Stimulated activated CD8-positive, alpha-beta memory T cell treated with anti-CD3 and anti-CD28 coated beads, Interleukin-4, amount 100 ng/mL, for 48 hours (primary cell): ENCODE measurements at regions not wholly inside any gene's neighbourhood (a gene's known extent, or its start where the extent isn't known, plus 50 kb on each side); places are given as distances from the start of the nearest gene placed in this dataset.
"Not testable (repeated sequence)": the region's sequence is repeated elsewhere in the genome, so short reads cannot be mapped to it uniquely, and the experiment has no call there.

ENCODE experiments used
- DNase-seq: peaks from one replicate; pipeline ENCODE4 v3.0.0-alpha.2; 2020

DNA sequence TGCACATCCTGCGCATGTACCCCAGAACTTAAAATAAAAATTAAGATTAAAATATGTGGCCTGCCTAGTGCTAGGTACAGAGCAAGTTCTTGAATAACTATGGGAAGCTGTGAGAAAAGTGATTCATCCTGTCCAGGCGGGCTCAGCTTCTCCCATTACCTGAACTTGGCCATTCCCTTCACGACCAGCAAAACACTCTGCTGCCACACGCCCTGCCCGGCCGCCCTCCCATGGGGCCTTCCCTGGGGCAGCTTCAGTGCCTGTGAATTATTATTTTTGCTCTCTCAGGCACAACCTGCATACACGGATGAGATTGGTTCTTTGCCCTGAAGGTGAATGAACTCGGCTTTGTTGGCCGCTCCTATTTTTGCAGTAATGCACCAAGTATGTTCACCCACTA, 209.2 kb upstream of the SHH start:
- no peak for DNase-seq

- no peak for DNase-seq
These were observed 208.3 kb upstream of the SHH start for GRCh38 chr7:156020566-156020965.

DNA sequence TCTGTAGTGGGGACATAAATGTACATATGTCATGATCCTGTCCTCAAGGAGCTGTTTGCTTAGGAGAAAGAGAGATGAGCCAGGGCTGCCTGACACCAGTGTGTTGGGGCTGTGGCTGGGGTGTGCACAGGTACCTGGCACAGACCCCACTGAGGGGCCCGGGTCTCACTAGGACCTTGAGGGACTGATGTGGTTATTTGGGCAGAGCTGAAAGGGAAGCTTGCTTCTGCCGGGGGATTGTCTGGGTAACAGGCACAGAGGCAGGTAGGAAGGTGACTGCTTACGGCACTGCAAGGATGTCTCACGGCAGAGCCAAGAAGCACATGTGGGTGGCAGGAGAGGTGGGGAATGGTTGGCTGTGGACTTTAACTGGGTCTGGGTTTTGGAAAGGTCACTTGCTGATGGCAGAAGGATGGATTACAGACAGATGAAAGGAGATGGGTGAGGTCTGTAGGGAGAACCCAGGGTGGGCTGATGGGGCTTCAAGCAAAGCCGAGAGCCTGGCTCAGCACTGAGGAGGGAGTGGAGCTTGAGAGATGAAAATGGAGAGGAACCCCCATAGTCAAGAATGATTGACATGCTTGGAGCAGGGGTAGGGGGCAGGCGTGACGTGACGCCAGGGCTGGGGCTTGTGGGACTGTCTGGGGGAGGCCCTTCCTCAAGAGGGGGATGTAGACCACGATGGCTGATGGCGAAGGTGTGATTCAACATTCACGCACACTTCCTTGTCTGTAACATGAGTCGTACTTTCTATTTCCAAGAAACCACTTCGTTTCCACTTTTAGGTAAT, 207.7 kb upstream of the SHH start:
- DNase-seq, result no peak

- no peak for DNase-seq
These were observed 207.0 kb upstream of the SHH start for GRCh38 chr7:156019308-156019707.

GRCh38 chr7:156017916-156018700, 205.8 kb upstream of the SHH start:
- no peak for DNase-seq

DNA sequence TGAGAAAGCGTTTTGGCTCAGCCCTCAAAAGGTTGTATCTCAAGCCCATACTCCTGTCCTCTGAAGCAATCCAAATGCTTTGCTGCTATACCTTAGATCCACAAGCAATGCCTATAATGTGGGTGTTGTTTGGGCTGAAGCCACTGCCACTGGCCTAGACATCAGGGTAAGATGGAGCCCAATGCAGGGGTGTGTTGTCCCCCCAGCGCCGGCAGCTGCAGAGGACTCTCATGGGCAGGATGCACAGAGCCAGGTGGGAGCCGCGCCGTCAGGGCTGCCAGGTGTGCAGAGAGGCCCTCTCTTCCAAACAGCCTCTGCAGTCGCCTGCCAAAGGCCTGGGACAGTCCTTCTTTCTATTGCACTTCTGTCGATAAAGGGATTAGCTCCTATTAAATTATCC, 205.2 kb upstream of the SHH start:
- DNase-seq, result no peak

- DNase-seq, result no peak
These were observed 203.2 kb upstream of the SHH start for GRCh38 chr7:156015237-156016020.

DNA sequence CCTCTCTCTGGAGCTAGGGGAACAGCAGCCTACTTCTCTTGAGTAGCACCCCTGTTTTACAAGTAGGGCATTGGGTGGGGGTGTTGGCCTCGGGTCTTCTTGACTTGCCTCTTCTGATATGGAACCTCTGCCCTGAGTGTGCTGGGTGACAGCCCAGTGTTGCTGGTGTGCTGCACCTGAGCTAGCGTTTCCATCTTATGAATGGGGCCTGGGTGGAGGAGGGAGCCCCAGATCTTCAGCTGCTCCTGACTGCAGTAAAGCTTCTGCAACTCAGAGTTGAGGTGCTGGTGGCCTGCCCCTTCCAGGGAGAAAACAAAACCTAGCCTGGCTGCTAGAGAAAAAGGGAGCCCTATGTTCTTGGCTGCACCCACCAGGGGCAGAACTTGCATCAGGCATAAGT, 202.5 kb upstream of the SHH start:
- no peak for DNase-seq

GRCh38 chr7:156014201-156014600, 201.9 kb upstream of the SHH start:
- no peak for DNase-seq

GRCh38 chr7:156012412-156012811, 200.1 kb upstream of the SHH start:
- no peak for DNase-seq

DNA sequence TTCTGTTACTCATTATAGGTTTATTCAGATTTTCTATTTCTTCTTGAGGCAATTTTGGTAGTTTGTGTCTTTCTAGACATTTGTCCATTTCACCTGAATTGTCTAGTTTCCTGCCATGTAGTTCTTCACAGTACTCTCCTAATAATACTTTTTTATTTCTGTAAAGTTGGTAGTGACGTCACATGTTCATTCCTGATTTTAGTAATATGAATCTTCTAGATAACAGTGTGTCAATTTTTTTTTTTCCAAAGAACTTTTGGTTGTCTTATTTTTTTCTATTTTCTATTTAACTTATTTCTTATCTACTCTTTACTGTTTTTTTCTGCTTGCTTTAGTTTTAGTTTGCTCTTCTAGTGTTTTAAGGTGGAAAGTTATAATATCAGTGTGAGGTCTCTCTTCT, 197.3 kb upstream of the SHH start:
- DNase-seq, result no peak

GRCh38 chr7:156006876-156007275, 194.6 kb upstream of the SHH start:
- DNase-seq, result not testable (repeated sequence)

- DNase-seq, result no peak
These were observed 193.8 kb upstream of the SHH start for GRCh38 chr7:156006024-156006423.

- no peak for DNase-seq
These were observed 193.0 kb upstream of the SHH start for GRCh38 chr7:156005202-156005691.

GRCh38 chr7:156004265-156005201, 192.3 kb upstream of the SHH start:
- DNase-seq, result no peak

DNA sequence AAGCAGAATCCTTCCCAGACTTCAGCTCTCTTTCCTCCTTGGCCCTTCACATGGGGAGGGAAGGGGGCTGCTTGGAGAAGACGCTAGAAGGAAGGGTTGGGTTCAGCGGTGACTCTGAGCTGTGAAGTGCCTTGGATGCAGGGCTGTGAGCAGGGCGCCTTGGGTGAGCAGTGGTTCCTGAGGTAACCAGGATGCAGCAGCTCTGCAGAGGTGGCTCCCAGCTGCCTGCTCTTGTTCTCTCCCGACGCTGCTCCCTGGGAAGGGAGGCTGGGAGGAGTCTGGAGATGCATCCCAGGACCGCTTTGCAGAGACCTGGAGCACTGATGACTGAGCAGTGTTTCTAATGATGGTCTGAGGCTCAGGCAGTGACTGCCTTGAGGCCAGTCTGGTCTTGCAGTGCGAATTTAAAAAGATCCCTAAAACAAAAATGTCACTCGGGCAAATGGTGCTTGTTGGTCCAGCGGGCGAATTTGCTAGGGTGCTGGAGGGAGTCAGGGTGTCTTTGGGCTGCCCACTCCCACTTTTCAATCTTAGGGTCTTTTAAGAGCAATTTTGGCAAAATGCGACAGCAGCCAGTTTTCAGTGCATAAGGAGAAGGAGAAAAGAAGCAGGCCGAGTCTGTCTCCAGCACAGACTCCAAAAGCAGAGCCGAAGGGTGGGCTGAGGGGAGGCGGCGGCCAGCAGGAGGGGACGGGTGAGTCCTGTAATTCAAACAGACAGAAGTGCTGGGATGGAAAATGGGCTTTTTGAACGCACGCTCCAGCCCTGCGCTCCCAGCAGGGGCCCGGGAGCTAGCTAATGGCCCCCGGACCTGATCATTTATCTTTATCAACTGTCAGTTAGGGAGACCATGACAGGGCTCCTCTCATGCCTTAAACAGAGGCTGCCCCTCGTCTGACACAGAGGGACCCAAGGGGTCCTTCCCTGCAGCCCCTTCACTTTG, 191.2 kb upstream of the SHH start:
- DNase-seq, result no peak

DNA sequence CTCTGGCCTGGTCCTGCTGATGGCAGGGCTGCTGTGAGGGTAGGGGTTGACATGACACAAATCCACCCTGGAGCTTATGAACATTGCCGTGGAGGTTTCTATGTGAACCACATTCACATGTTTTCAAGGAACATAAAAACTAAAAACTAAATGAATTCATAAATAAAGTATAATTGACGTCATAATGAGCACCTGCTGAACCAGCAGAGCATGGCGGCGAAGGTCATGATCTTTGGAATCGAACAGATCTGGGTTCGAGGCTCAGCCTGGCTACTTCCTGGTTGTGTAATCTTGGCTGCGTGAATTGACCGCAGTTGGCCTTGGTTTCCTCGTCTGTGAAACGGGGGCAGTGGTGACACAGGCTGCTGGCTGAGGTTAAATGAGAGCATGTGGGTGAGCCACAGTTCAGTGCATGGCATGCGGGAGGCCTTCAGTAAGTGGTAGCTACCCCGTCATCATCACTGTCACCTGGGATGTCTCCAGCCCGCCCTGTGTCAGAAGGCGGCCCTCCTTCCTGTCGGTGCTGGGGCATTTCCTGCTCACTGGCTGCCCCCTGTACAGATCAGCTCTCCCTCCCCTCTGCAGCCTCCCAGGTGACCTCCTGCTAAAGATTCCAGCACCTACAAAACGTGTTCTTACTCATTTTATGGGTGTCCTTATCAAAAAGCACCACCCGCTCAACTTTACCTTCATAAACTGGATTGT, 190.3 kb upstream of the SHH start:
- DNase-seq, result no peak

- DNase-seq, result no peak
These were observed 189.4 kb upstream of the SHH start for GRCh38 chr7:156001496-156002260.

- peak; percentile 47 for DNase-seq
These were observed 188.5 kb upstream of the SHH start for GRCh38 chr7:156000601-156001396.
